ENCODE measurements at regions not wholly inside any gene's neighbourhood (a gene's known extent, or its start where the extent isn't known, plus 50 kb on each side); places are given as distances from the start of the nearest gene placed in this dataset.
"Not testable (repeated sequence)": the region's sequence is repeated elsewhere in the genome, so short reads cannot be mapped to it uniquely, and the experiment has no call there.

DNA sequence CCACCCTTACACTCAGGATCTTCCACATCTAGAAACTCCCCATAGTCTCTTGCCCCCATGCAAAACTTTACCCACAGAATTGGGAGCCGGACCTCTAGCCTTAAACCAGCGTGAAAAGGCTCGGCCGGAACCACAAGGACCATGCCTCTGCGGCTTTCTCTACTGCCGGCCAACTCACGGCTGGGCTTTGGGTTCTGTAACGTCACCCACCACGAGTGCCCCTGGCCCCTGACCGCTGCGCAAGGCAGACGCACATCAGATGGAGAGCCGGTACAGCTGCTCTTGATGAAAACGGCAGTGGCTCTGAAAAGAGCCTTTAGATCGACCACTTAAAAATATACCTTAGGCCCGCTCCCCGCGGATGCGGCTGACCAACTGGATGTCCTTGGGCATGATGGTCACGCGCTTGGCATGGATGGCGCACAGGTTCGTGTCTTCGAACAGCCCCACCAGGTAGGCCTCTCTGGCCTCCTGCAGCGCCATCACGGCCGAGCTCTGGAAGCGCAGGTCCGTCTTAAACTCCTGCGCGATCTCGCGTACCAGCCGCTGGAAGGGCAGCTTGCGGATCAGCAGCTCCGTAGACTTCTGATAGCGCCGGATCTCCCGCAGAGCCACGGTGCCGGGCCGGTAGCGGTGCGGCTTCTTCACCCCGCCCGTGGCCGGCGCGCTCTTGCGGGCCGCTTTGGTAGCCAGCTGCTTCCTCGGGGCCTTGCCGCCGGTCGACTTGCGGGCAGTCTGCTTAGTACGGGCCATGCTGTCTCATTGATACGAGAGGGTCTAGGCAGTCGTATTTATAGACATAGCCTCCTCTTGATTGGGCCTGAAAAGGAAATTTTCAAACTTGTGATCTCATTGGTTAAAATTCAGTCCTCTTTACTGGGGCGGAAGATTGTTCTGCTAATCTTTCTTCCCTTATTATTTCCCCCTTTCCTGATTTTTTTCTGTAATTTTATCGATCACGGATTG is 66.3 kb downstream of the FAM72C start:
- peak; percentile 73 for DNase-seq

GRCh38 chr1:143904622-143904979 is 67.2 kb downstream of the FAM72C start:
- not testable (repeated sequence) for DNase-seq

- peak; percentile 62 for DNase-seq
Measured at GRCh38 chr1:143903899-143904621, 67.7 kb downstream of the FAM72C start.

DNA sequence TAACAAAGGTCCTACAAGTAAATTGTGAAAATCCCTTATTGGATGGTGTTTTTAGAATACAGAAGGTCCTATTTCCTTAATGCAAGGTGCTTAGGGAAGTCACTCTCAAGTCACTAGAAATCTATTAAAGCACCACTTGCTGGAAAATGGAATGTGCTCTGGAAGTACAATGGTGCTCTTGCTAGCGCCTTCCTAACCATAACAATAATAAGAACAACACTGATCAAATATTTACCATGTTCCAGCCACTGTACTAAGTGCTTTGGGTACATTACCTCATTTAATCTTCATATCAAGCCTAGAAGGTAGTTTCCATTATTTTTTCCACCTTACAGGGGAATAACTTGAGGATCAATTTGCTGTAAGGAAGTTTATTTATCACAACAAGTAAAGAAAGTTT is 75.4 kb downstream of the FAM72C start:
- not testable (repeated sequence) for DNase-seq

DNA sequence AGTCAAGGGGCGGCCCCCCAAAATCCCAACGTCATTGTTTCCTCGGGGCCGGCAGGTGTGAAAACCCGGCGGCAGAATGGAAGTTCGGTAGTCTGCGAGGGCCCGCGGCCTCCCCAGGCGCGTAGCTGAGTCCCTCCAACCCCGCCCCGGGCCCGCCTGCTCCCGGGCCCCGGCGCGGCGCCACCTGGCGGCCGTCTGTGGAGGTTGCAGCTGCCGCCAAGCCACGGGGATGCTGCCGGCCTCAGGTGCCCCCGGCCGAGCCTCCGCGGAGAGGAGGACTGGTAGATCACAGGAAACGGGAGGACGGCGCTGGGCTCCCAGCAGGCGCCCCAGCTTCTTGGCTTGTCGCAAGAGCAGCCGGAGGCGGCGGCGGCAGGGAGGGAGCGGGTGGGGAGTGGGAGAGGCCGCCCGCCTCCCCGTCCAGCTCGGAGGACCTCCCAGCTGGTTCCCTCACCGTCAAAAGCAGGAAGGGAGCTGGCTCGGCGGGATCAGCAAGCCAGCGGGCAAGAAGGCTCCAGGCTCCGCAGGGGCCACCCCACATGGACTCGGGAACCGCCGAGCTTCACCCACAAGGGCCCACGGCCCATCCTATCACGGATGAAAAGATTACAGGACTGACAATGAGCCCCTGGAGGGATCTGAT is 86.7 kb downstream of the FAM72C start:
- DNase-seq = peak; percentile 80

DNA sequence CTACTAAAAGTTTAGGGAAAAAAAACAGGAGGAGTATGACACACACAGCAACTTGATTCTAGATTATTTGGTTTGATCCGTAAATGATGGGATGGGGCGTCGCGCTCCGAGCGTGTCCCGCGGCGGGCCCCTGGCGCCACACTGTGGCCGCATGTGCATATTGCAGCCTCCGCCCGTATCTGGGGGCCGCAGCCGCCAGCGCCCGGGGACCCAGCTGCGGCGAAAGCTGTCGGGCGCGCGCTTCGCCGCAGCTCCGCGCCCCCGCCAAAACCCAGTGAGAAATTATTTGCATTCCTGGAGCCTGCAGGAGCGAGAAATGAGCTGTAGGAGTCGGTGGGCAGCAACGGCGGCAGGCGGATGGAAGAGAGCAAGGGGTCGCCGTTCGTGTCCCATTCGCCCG is 87.3 kb downstream of the FAM72C start:
- not testable (repeated sequence) for DNase-seq

- not testable (repeated sequence) for DNase-seq
Measured at GRCh38 chr1:143879757-143880536, 91.8 kb downstream of the FAM72C start.

DNA sequence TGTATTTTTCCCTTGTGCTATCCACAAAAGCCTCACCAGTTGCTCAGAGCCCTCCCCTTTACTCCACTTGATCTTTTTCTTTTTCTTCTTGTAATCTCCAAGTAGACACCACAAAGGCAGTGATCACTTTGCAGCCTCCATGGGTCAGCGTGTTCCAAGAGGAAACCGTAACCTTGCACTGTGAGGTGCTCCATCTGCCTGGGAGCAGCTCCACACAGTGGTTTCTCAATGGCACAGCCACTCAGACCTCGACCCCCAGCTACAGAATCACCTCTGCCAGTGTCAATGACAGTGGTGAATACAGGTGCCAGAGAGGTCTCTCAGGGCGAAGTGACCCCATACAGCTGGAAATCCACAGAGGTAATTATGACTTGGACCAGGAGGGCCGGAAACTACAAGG is 95.8 kb downstream of the FAM72C start:
- DNase-seq = not testable (repeated sequence)

GRCh38 chr1:143874625-143875024 is 97.2 kb downstream of the FAM72C start:
- not testable (repeated sequence) for DNase-seq

- not testable (repeated sequence) for DNase-seq
Measured at GRCh38 chr1:143873650-143874049, 98.1 kb downstream of the FAM72C start.

DNA sequence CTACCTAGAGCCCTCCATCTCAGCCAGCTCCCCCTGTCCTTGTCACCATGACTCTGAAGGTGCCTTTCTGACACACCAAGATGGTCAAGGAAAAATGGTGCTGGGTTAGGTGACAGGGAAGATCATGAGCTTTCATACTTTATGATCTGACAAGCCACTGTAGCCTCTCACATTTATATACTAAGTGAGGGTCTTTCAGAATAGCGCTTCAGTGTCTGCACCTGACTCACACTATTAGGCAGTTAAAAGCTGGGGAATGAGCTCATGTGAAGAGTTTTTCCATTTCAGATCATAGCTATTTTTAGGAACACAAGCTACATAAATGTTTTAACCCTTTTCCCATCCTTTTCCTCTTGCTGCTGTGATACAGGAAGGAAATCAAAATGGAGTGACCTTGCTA is 101.4 kb downstream of the FAM72C start:
- not testable (repeated sequence) for DNase-seq

DNA sequence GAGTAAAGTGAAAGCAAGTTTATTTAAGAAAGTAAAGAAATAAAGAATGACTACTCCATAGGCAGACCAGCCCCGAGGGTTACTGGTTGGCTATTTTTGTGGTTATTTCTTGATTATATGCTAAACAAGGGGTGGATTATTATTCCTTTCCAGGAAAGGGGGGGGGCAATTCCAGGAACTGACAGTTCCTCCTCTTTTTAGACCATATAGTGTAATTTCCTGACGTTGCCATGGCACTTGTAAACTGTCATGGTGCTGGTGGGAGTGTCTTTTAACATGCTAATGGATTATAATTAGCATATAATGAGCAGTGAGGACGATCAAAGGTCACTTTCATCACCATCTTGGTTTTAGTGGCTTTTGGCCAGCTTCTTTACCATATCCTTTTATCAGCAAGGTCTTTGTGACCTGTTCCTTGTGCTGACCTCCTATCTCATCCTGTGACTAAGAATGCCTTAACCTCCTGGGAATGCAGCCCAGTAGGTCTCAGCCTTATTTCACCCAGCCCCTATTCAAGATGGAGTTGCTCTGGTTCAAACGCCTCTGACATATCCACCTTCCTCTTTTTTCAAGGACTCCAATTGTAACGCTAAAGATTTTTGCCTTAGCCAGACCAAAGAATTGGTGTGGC is 104.1 kb downstream of the FAM72C start:
- DNase-seq = not testable (repeated sequence)

GRCh38 chr1:143863901-143864520 is 107.8 kb downstream of the FAM72C start:
- not testable (repeated sequence) for DNase-seq

GRCh38 chr1:143862722-143863121 is 109.1 kb downstream of the FAM72C start:
- not testable (repeated sequence) for DNase-seq

DNA sequence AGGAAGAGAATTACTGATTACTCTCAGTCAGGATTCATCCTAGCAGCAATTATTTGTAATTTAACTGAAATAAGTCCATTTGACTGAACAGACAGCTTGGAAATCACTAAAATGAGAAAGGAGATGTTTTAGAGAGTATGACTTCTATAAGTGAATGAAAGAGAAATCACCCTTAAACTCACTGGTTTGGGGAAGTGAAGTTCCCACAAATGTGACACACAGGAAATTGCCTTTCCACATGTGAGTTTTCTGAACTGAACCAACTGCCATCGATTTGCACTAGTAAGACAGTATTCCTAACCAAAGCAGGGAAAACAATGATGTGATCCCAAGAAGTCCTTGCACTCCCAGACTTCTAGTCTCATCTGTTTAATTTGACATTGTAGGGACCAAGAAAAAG is 110.5 kb downstream of the FAM72C start:
- DNase-seq = not testable (repeated sequence)

DNA sequence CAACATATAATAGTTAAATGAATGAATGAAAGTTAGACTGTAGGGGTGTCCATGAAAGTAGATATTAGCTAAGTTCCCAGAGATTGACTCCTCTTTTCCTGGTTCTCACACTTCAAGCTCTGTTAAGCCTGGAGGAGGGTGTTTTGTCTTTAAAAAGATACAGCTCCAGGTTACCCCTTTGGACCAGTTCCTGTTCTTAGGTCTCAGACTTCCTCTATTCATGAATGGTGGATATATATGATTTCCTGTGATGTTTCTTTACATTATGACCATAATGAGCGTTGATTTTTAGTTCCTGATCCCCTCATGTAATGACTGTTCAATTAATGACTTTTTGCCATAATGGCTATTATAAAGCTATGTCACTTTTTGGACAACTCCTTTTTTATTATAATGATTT is 115.9 kb downstream of the FAM72C start:
- DNase-seq = not testable (repeated sequence)

DNA sequence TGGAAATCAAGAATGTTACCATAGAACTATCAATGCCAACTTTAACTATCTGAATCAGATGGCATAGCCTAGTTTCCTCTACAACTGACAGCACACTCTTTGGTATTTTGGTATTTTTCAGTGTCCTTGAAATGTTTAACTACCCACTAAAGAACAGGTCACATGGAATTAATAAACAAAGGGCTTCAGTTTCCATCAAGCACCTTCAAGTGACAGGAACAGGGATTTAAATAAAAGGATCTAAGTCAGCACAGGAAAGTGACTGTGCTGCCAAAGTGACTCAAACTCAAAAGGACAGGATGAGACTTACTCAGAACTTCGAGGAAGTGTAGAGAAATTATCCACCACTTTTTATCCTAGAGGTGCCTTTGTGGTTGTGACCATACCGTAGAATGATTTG is 117.7 kb downstream of the FAM72C start:
- DNase-seq = not testable (repeated sequence)

DNA sequence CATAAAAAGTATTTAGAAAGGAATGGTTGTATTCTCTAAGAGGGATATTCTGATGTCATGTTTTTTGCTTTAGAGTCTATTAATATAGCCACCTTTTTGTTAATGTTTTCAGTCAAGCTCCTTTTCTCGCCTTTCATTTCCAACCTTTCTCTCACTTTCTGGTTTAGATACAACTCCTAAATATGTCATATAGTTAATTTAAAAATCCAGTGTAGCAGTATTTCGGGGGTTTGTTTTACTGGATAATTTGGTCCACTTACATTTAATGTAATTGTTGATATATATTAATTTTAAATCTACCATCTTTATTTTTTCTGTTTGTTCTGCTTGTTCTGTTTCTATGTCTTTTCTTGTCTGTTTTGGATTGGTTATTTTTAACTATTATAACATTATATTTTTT is 121.1 kb downstream of the FAM72C start:
- not testable (repeated sequence) for DNase-seq

- DNase-seq = not testable (repeated sequence)
Measured at GRCh38 chr1:143848859-143849258, 122.9 kb downstream of the FAM72C start.

GRCh38 chr1:143845193-143845592 is 126.6 kb downstream of the FAM72C start:
- DNase-seq = not testable (repeated sequence)

- DNase-seq = not testable (repeated sequence)
Measured at GRCh38 chr1:143842058-143842457, 129.7 kb downstream of the FAM72C start.
